Nephron progenitor cell (in vitro differentiated cells): ENCODE measurements at regions not wholly inside any gene's neighbourhood (a gene's known extent, or its start where the extent isn't known, plus 50 kb on each side); places are given as distances from the start of the nearest gene placed in this dataset.

Experiments
- DNase-seq: peaks from one replicate; pipeline ENCODE4 v3.0.0; 2021
- H3K27ac Mint-ChIP-seq: 2 replicates; pipeline ENCODE4 v1.8.0; 2021; ENCODE audit warnings: mild to moderate bottlenecking, moderate library complexity, mixed read lengths
- H3K27me3 Mint-ChIP-seq: 2 replicates; pipeline ENCODE4 v1.8.0; 2021; ENCODE audit warnings: mild to moderate bottlenecking, low read depth, mixed read lengths; ENCODE audit not compliant: poor library complexity
- H3K36me3 Mint-ChIP-seq: 2 replicates; pipeline ENCODE4 v1.8.0; 2021; ENCODE audit warnings: low read depth, mixed read lengths
- H3K4me1 Mint-ChIP-seq: 2 replicates; pipeline ENCODE4 v1.8.0; 2021; ENCODE audit warnings: mixed read lengths
- H3K4me3 Mint-ChIP-seq: 2 replicates; pipeline ENCODE4 v1.8.0; 2021; ENCODE audit warnings: mild to moderate bottlenecking, moderate library complexity, mixed read lengths
- H3K9me3 Mint-ChIP-seq: 2 replicates; pipeline ENCODE4 v1.8.0; 2021; ENCODE audit warnings: mild to moderate bottlenecking, moderate library complexity, mixed read lengths
- CTCF ChIP-seq: fragments of 200-600 bp; sonication (generic); IDR thresholded peaks from 2 replicates; pipeline ENCODE4 v1.5.0; 2021; ENCODE audit warnings: antibody characterized with exemption

GRCh38 chr12:47578836-47579235, 127.0 kb downstream of the RPAP3 start:
- peaks cover 7% of the 10 kb centered on the region for H3K27me3 Mint-ChIP-seq
- H3K9me3 Mint-ChIP-seq = no peaks in the 10 kb centered on the region
- H3K4me3 Mint-ChIP-seq = no peak overlapping the region
- H3K4me1 Mint-ChIP-seq = no peaks in the 10 kb centered on the region
- no peak for DNase-seq
- no peaks in the 10 kb centered on the region for H3K36me3 Mint-ChIP-seq
- TF ChIP-seq CTCF = no peak
- H3K27ac Mint-ChIP-seq = no peak overlapping the region

- no peak overlapping the region for H3K27ac Mint-ChIP-seq
- no peaks in the 10 kb centered on the region for H3K4me1 Mint-ChIP-seq
- no peak overlapping the region for H3K4me3 Mint-ChIP-seq
- no peaks in the 10 kb centered on the region for H3K9me3 Mint-ChIP-seq
- H3K36me3 Mint-ChIP-seq = no peaks in the 10 kb centered on the region
- H3K27me3 Mint-ChIP-seq = peaks cover 9% of the 10 kb centered on the region
- TF ChIP-seq CTCF = no peak
- DNase-seq = no peak
Measured at GRCh38 chr12:47577206-47577989, 128.4 kb downstream of the RPAP3 start.

DNA sequence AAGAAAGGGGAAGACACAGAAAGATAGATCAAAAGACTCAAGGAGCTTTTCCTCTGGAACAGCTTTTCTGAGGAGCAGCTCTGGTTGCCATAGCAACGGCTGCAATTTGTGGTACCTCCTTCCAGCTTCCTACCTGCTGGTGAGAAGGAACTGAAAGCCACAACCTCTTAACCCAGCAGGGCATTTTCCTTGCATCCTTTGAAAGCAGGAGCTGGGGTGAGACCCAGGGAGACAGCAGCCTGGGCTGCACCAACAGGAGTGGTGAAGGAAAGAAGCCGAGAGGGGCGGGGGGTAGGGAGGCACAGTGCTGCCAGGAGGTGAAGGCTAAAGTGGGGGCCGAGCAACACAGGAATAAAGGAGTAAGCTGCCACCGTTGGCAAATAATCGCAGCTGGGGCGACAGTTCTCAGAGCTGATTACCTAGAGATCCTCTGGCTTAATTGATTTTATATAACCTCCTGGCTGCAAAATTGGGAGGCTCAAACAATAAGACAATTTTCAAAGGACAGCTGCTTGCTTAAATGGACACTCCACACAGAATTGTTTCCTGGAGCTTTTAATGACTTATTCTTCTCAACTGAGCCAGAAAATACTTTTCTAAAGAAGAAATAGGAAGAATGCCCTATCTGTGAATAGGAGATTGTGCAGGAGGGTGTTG, 129.4 kb downstream of the RPAP3 start:
- Mint-ChIP-seq H3K4me1 (no peaks in the 10 kb centered on the region), H3K4me3 (no peak overlapping the region), H3K36me3 (no peaks in the 10 kb centered on the region), H3K27me3 (peaks cover 12% of the 10 kb centered on the region), H3K27ac (no peak overlapping the region), H3K9me3 (no peaks in the 10 kb centered on the region)
- DNase-seq = peak; percentile 36
- TF ChIP-seq CTCF = no peak

GRCh38 chr12:47574252-47575021, 131.4 kb downstream of the RPAP3 start:
- no peak for DNase-seq
- Mint-ChIP-seq H3K4me1 (no peaks in the 10 kb centered on the region), H3K9me3 (no peaks in the 10 kb centered on the region), H3K27ac (no peak overlapping the region), H3K27me3 (peaks cover 12% of the 10 kb centered on the region), H3K36me3 (no peaks in the 10 kb centered on the region), H3K4me3 (no peak overlapping the region)
- TF ChIP-seq CTCF = no peak

GRCh38 chr12:47573146-47573659, 132.6 kb downstream of the RPAP3 start:
- Mint-ChIP-seq H3K27me3 (peaks cover 7% of the 10 kb centered on the region), H3K4me3 (no peak overlapping the region), H3K36me3 (no peaks in the 10 kb centered on the region), H3K9me3 (no peaks in the 10 kb centered on the region), H3K27ac (no peak overlapping the region), H3K4me1 (no peaks in the 10 kb centered on the region)
- TF ChIP-seq CTCF = no peak
- DNase-seq = no peak
